A673 (cell line): ENCODE measurements at regions not wholly inside any gene's neighbourhood (a gene's known extent, or its start where the extent isn't known, plus 50 kb on each side); places are given as distances from the start of the nearest gene placed in this dataset.

Experiments used
- EZH2 ChIP-seq: fragments of 200-600 bp; sonication (generic); IDR thresholded peaks from 2 replicates; pipeline ENCODE4 v1.6.1; 2017; ENCODE audit warnings: borderline replicate concordance, low read depth, mild to moderate bottlenecking, mixed read lengths, antibody characterized with exemption, low read length; ENCODE audit not compliant: poor library complexity, severe bottlenecking
- TF ChIP-seq, protein P1 (sequence below): fragments of 300-800, 200-600 bp; sonication (generic); conservative IDR thresholded peaks from 2 replicates; pipeline ENCODE4 v1.5.1; 2017; ENCODE audit warnings: low read depth, mild to moderate bottlenecking, antibody characterized with exemption, low read length, moderate library complexity, mixed read lengths

GRCh38 chr10:90462749-90463470 is 394.9 kb downstream of the HTR7 start:
- TF ChIP-seq, protein P1, sequence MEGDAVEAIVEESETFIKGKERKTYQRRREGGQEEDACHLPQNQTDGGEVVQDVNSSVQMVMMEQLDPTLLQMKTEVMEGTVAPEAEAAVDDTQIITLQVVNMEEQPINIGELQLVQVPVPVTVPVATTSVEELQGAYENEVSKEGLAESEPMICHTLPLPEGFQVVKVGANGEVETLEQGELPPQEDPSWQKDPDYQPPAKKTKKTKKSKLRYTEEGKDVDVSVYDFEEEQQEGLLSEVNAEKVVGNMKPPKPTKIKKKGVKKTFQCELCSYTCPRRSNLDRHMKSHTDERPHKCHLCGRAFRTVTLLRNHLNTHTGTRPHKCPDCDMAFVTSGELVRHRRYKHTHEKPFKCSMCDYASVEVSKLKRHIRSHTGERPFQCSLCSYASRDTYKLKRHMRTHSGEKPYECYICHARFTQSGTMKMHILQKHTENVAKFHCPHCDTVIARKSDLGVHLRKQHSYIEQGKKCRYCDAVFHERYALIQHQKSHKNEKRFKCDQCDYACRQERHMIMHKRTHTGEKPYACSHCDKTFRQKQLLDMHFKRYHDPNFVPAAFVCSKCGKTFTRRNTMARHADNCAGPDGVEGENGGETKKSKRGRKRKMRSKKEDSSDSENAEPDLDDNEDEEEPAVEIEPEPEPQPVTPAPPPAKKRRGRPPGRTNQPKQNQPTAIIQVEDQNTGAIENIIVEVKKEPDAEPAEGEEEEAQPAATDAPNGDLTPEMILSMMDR = no peak
- TF ChIP-seq EZH2 = no peak
